ENCODE measurements at regions not wholly inside any gene's neighbourhood (a gene's known extent, or its start where the extent isn't known, plus 50 kb on each side); places are given as distances from the start of the nearest gene placed in this dataset.

- H2AFZ ChIP-seq: no peak overlapping the region
- no peaks in the 10 kb centered on the region for H3K36me3 ChIP-seq (ENCODE audit: control insufficient read depth, insufficient read depth, low read length)
- no peak overlapping the region for H3K4me3 ChIP-seq (ENCODE audit: low read depth, low read length)
- H3K9me3 ChIP-seq (ENCODE audit: control insufficient read depth, low read length): no peaks in the 10 kb centered on the region
- TF ChIP-seq CTCF (IDR thresholded peaks at IDR 0.05): no peak
- no peaks in the 10 kb centered on the region for H3K79me2 ChIP-seq
- H3K9ac ChIP-seq: no peak overlapping the region
- H3K27ac ChIP-seq: no peak overlapping the region
- H3K27me3 ChIP-seq (ENCODE audit: control insufficient read depth, insufficient read depth, low read length): no peaks in the 10 kb centered on the region
- H3K4me1 ChIP-seq: no peaks in the 10 kb centered on the region
- no peak overlapping the region for H3K4me2 ChIP-seq (ENCODE audit: low read length)
These were observed 79.2 kb downstream of the DMRT2 start for GRCh38 chr9:1129382-1129781.

GRCh38 chr9:1140057-1140456 is 89.9 kb downstream of the DMRT2 start:
- Histone ChIP-seq H3K9ac (no peak overlapping the region), H3K36me3 (ENCODE audit: control insufficient read depth, insufficient read depth, low read length) (no peaks in the 10 kb centered on the region), H3K4me2 (ENCODE audit: low read length) (no peak overlapping the region), H3K9me3 (ENCODE audit: control insufficient read depth, low read length) (no peaks in the 10 kb centered on the region), H2AFZ (no peak overlapping the region), H3K27ac (no peak overlapping the region), H3K79me2 (no peaks in the 10 kb centered on the region), H3K4me1 (no peaks in the 10 kb centered on the region), H3K27me3 (ENCODE audit: control insufficient read depth, insufficient read depth, low read length) (no peaks in the 10 kb centered on the region), H3K4me3 (ENCODE audit: low read depth, low read length) (no peak overlapping the region)
- TF ChIP-seq CTCF (IDR thresholded peaks at IDR 0.05): no peak

GRCh38 chr9:1151691-1152090 is 101.5 kb downstream of the DMRT2 start:
- H3K4me3 ChIP-seq (ENCODE audit: low read depth, low read length): no peak overlapping the region
- no peaks in the 10 kb centered on the region for H3K4me1 ChIP-seq
- no peak overlapping the region for H2AFZ ChIP-seq
- no peak overlapping the region for H3K27ac ChIP-seq
- H3K36me3 ChIP-seq (ENCODE audit: control insufficient read depth, insufficient read depth, low read length): no peaks in the 10 kb centered on the region
- no peak overlapping the region for H3K4me2 ChIP-seq (ENCODE audit: low read length)
- no peaks in the 10 kb centered on the region for H3K9me3 ChIP-seq (ENCODE audit: control insufficient read depth, low read length)
- no peak overlapping the region for H3K9ac ChIP-seq
- no peaks in the 10 kb centered on the region for H3K79me2 ChIP-seq
- no peaks in the 10 kb centered on the region for H3K27me3 ChIP-seq (ENCODE audit: control insufficient read depth, insufficient read depth, low read length)
- no peak for TF ChIP-seq CTCF (IDR thresholded peaks at IDR 0.05)

GRCh38 chr9:1152171-1152570 is 102.0 kb downstream of the DMRT2 start:
- Histone ChIP-seq H3K9ac (no peak overlapping the region), H2AFZ (no peak overlapping the region), H3K79me2 (no peaks in the 10 kb centered on the region), H3K9me3 (ENCODE audit: control insufficient read depth, low read length) (no peaks in the 10 kb centered on the region), H3K4me3 (ENCODE audit: low read depth, low read length) (no peak overlapping the region), H3K4me1 (no peaks in the 10 kb centered on the region), H3K27me3 (ENCODE audit: control insufficient read depth, insufficient read depth, low read length) (no peaks in the 10 kb centered on the region), H3K36me3 (ENCODE audit: control insufficient read depth, insufficient read depth, low read length) (no peaks in the 10 kb centered on the region), H3K4me2 (ENCODE audit: low read length) (no peak overlapping the region), H3K27ac (no peak overlapping the region)
- no peak for TF ChIP-seq CTCF (IDR thresholded peaks at IDR 0.05)

- TF ChIP-seq CTCF (IDR thresholded peaks at IDR 0.05): no peak
- H3K9me3 ChIP-seq (ENCODE audit: control insufficient read depth, low read length): no peaks in the 10 kb centered on the region
- no peak overlapping the region for H3K4me2 ChIP-seq (ENCODE audit: low read length)
- no peak overlapping the region for H3K27ac ChIP-seq
- no peak overlapping the region for H3K9ac ChIP-seq
- H2AFZ ChIP-seq: no peak overlapping the region
- no peaks in the 10 kb centered on the region for H3K4me1 ChIP-seq
- H3K36me3 ChIP-seq (ENCODE audit: control insufficient read depth, insufficient read depth, low read length): no peaks in the 10 kb centered on the region
- no peak overlapping the region for H3K4me3 ChIP-seq (ENCODE audit: low read depth, low read length)
- no peaks in the 10 kb centered on the region for H3K79me2 ChIP-seq
- H3K27me3 ChIP-seq (ENCODE audit: control insufficient read depth, insufficient read depth, low read length): no peaks in the 10 kb centered on the region
These were observed 104.6 kb downstream of the DMRT2 start for GRCh38 chr9:1154739-1155138.

Data from parathyroid adenoma (tissue), 2 donors.